Breast epithelium (tissue), 4 donors: ENCODE measurements at regions not wholly inside any gene's neighbourhood (a gene's known extent, or its start where the extent isn't known, plus 50 kb on each side); places are given as distances from the start of the nearest gene placed in this dataset.
A peak's percentile ranks its signal among the peaks of the same experiment; 100 is the strongest.

Source experiments
- DNase-seq, 2 donors: peaks; one replicate each; pipeline ENCODE4 v3.0.0-alpha.2; 2019; ENCODE audit warnings: low spot score in 2 of 2
- H3K27ac ChIP-seq, 2 donors: fragments of 200-600 bp; sonication (generic) in 1 of 2; one replicate each; pipeline ENCODE4 v1.5.1; 2016 to 2019; ENCODE audit warnings: mild to moderate bottlenecking in 1 of 2
- H3K27me3 ChIP-seq, 2 donors: fragments of 200-600 bp; sonication (generic) in 1 of 2; one replicate each; pipeline versions ENCODE4 v1.5.1 to v1.6.0; 2017 to 2019; ENCODE audit warnings: control low read depth in 1 of 2, mild to moderate bottlenecking in 1 of 2
- H3K36me3 ChIP-seq: fragments of 200-600 bp; one replicate; pipeline ENCODE4 v1.5.1; 2019
- H3K4me1 ChIP-seq, 2 donors: fragments of 200-600 bp; sonication (generic); one replicate each; pipeline ENCODE4 v1.5.1; 2016 to 2019; ENCODE audit warnings: control low read depth in 1 of 2
- H3K4me3 ChIP-seq, 3 donors: fragments of 200-600 bp; sonication (generic); 1 replicate in 2 of 3; 2 replicates in 1 of 3; pipeline ENCODE4 v1.5.1; 2016 to 2019; ENCODE audit warnings: mild to moderate bottlenecking in 3 of 3, moderate library complexity in 2 of 3
- H3K9me3 ChIP-seq, 2 donors: fragments of 200-600 bp; sonication (generic) in 1 of 2; one replicate each; pipeline ENCODE4 v1.5.1; 2016 to 2019; ENCODE audit warnings: control low read depth in 1 of 2
- POLR2A ChIP-seq: fragments of 450-650 bp; IDR thresholded peaks from one replicate; pipeline ENCODE4 v1.6.1; 2016; ENCODE audit warnings: antibody characterized with exemption, mild to moderate bottlenecking, moderate library complexity
- POLR2AphosphoS5 ChIP-seq, 3 donors: sonication (generic); formaldehyde crosslinking; IDR thresholded peaks; one replicate each; pipeline ENCODE4 v1.6.1; 2017; ENCODE audit warnings: antibody characterized with exemption in 3 of 3
- intact Hi-C: fragments of 100-400 bp; cut with DNase I; formaldehyde crosslinking; loops from one replicate; pipeline ENCODE4 v1.15.1; 2023; ENCODE audit warnings: low total_unique reads
- TF ChIP-seq, protein P1 (sequence below), 3 donors: fragments of 450-650 bp; IDR thresholded peaks; one replicate each; pipeline ENCODE4 v1.5.1; 2016 to 2017; ENCODE audit warnings: antibody characterized with exemption in 3 of 3, mild to moderate bottlenecking in 3 of 3, moderate library complexity in 3 of 3

DNA sequence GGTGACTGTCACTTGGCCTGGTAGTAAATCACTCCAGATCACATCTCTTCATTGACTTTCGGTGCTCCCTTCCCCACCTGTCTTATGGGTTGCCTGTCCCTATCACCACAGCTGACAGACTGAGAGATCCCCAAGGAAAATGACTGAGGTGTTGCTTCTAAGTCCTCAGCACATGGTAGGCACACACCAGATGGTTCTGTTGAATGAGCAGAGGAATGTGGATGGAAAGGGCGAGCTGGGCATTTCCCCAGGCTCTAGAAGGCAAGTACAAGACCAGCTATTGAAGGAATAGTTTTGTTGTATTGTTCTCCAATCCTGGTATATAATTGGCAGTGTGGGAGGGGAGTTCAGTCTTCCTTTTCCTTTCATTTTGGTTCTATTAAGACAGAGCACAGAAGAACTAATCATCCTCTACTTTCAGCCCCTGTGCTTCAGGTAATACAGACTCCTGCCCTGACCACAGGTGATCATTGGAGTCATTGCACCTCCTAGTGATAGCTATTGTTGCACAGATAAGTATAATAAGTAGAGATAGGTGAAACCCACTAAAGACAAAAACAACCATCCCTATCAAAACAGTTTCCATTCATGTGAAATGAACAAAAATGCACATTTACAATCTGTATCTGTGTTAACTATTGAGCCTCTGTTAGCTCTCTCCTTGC is 158.6 kb downstream of the TRAM1L1 start:
- Histone ChIP-seq H3K27ac (no peak overlapping the region), H3K4me1 (no peaks in the 10 kb centered on the region), H3K4me3 (no peak overlapping the region), H3K27me3 (peaks cover 0 to 27% of the 10 kb centered on the region in 2 donors), H3K36me3 (no peaks in the 10 kb centered on the region), H3K9me3 (no peaks in the 10 kb centered on the region)
- TF ChIP-seq POLR2A (no peak), POLR2AphosphoS5 (IDR thresholded peaks at IDR 0.05) (no peak)
- TF ChIP-seq, protein P1, sequence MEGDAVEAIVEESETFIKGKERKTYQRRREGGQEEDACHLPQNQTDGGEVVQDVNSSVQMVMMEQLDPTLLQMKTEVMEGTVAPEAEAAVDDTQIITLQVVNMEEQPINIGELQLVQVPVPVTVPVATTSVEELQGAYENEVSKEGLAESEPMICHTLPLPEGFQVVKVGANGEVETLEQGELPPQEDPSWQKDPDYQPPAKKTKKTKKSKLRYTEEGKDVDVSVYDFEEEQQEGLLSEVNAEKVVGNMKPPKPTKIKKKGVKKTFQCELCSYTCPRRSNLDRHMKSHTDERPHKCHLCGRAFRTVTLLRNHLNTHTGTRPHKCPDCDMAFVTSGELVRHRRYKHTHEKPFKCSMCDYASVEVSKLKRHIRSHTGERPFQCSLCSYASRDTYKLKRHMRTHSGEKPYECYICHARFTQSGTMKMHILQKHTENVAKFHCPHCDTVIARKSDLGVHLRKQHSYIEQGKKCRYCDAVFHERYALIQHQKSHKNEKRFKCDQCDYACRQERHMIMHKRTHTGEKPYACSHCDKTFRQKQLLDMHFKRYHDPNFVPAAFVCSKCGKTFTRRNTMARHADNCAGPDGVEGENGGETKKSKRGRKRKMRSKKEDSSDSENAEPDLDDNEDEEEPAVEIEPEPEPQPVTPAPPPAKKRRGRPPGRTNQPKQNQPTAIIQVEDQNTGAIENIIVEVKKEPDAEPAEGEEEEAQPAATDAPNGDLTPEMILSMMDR (IDR thresholded peaks at IDR 0.05) = no peak
- no peak for DNase-seq
- intact Hi-C loops = loop anchor here (10.0 kb wide), 1 partner anchor 952 kb away; no protein-coding TSS in a partner anchor

DNA sequence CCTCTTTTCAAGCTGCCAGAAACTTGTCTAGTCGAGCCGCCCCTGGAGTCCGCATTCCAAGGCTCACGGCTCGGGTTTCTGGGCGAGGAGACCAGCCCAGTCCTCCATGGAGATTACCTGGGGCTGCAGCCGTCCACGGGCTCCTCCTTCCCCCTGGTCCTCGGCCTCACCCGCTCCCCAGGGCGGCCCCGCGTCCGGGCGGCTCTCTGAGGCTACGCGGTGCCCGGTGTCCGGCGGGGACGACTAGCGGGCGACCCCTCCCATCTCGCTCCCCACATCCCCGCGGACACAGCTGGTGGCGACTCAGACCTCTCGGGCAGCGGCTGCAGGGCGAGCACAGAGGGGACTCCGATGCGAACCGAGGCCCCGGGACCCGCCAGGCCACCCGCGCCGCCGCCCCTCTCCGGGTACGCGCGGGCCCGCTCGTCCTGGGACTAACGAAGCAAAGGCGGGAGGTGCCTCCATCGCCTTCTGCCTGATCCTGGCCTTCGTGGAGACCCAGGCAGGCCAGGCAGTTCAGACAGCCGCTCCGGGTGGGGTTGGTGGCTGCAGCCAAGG is 159.4 kb downstream of the TRAM1L1 start:
- no peaks in the 10 kb centered on the region for H3K36me3 ChIP-seq
- peaks cover 0 to 27% of the 10 kb centered on the region in 2 donors for H3K27me3 ChIP-seq
- DNase-seq = peak in 1 of 2 donors; percentile 49
- H3K4me1 ChIP-seq = no peaks in the 10 kb centered on the region
- no peak overlapping the region for H3K27ac ChIP-seq
- intact Hi-C loops = loop anchor here (10.0 kb wide), 1 partner anchor 951 kb away; no protein-coding TSS in a partner anchor
- H3K4me3 ChIP-seq = peak overlapping the region in 2 of 3 donors; percentile 33 to 56
- H3K9me3 ChIP-seq = no peaks in the 10 kb centered on the region
- TF ChIP-seq, protein P1 (IDR thresholded peaks at IDR 0.05) = no peak
- TF ChIP-seq POLR2AphosphoS5 (IDR thresholded peaks at IDR 0.05) (no peak), POLR2A (no peak)

DNA sequence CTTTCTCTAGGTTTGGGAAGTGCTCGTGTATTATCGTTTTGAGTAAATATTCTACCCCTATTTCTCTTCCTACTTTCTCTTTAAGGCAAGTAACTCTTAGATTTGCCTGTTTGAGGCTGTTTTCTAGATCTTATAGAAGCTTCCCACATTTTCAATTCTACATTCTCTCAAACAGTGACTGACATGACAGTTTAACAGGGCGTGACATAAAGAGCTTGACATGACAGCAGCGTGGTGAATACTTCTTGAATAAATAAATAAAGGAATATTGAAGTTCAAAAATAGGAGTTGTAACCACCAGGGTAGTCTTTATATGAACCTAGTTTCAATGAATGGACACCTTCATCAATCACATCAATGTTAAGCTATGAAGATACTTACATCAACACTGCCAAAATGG is 162.0 kb downstream of the TRAM1L1 start:
- H3K9me3 ChIP-seq = peaks cover 0 to 7% of the 10 kb centered on the region in 2 donors
- H3K36me3 ChIP-seq = no peaks in the 10 kb centered on the region
- H3K27ac ChIP-seq = no peak overlapping the region
- no peaks in the 10 kb centered on the region for H3K4me1 ChIP-seq
- DNase-seq = no peak
- TF ChIP-seq POLR2AphosphoS5 (IDR thresholded peaks at IDR 0.05) (no peak), POLR2A (no peak)
- TF ChIP-seq, protein P1 (IDR thresholded peaks at IDR 0.05) = no peak
- no peak overlapping the region for H3K4me3 ChIP-seq
- intact Hi-C loops = loop anchor here (10.0 kb wide), 1 partner anchor 949 kb away; no protein-coding TSS in a partner anchor
- peaks cover 0 to 27% of the 10 kb centered on the region in 2 donors for H3K27me3 ChIP-seq

DNA sequence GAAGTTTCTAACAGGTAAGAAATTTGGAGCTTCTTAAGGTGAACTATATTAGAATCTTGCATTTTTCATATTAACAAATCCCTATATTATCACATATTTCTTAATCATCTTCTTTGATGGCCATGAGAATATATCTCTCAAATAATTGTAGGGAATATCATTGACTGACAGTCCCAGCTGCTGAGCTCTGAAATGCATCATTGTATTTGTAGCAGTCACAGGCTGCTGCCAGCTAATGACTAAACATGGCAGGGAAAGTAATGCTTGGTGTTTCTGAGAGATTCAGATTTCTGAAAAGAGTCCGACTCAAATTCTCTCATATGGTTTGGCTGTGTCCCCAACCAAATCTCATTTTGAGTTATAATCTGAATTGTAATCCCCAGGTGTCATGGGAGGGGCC is 171.9 kb downstream of the TRAM1L1 start:
- no peaks in the 10 kb centered on the region for H3K4me1 ChIP-seq
- no peak overlapping the region for H3K4me3 ChIP-seq
- TF ChIP-seq POLR2AphosphoS5 (IDR thresholded peaks at IDR 0.05) (no peak), POLR2A (no peak)
- TF ChIP-seq, protein P1 (IDR thresholded peaks at IDR 0.05) = no peak
- no peak for DNase-seq
- no peaks in the 10 kb centered on the region for H3K27me3 ChIP-seq
- no peaks in the 10 kb centered on the region for H3K36me3 ChIP-seq
- no peak overlapping the region for H3K27ac ChIP-seq
- intact Hi-C loops = no loop called here
- no peaks in the 10 kb centered on the region for H3K9me3 ChIP-seq

DNA sequence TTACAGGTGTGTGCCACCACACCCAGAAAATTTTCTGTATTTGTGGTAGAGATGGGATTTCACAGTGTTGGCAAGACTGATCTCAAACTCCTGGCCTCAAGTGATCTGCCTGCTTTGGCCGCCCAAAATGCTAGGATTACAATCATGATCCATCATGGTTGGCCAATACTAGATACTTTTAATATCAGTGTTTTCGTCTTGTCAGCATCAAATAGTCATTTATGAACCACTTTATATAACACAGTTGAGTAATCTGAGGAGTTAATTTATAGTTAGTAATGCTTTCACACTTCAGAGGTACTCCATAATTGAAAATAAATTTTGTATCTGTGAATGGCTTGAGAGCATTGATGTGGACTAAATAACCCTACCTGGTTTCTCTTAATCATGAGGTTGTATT is 178.6 kb downstream of the TRAM1L1 start:
- H3K9me3 ChIP-seq = no peaks in the 10 kb centered on the region
- no peaks in the 10 kb centered on the region for H3K4me1 ChIP-seq
- no peaks in the 10 kb centered on the region for H3K36me3 ChIP-seq
- H3K27me3 ChIP-seq = no peaks in the 10 kb centered on the region
- no peak for DNase-seq
- TF ChIP-seq POLR2AphosphoS5 (IDR thresholded peaks at IDR 0.05) (no peak), POLR2A (no peak)
- TF ChIP-seq, protein P1 (IDR thresholded peaks at IDR 0.05) = no peak
- no peak overlapping the region for H3K4me3 ChIP-seq
- no peak overlapping the region for H3K27ac ChIP-seq
- intact Hi-C loops = loop anchor here (5.0 kb wide), 1 partner anchor 1081 kb away; no protein-coding TSS in a partner anchor
